Breast epithelium (tissue), 4 donors: ENCODE measurements at regions not wholly inside any gene's neighbourhood (a gene's known extent, or its start where the extent isn't known, plus 50 kb on each side); places are given as distances from the start of the nearest gene placed in this dataset.

ENCODE experiments used
- DNase-seq, 2 donors: peaks; one replicate each; pipeline ENCODE4 v3.0.0-alpha.2; 2019; ENCODE audit warnings: low spot score in 2 of 2
- H3K27ac ChIP-seq, 2 donors: fragments of 200-600 bp; sonication (generic) in 1 of 2; one replicate each; pipeline ENCODE4 v1.5.1; 2016 to 2019; ENCODE audit warnings: mild to moderate bottlenecking in 1 of 2
- H3K27me3 ChIP-seq, 2 donors: fragments of 200-600 bp; sonication (generic) in 1 of 2; one replicate each; pipeline versions ENCODE4 v1.5.1 to v1.6.0; 2017 to 2019; ENCODE audit warnings: control low read depth in 1 of 2, mild to moderate bottlenecking in 1 of 2
- H3K36me3 ChIP-seq: fragments of 200-600 bp; one replicate; pipeline ENCODE4 v1.5.1; 2019
- H3K4me1 ChIP-seq, 2 donors: fragments of 200-600 bp; sonication (generic); one replicate each; pipeline ENCODE4 v1.5.1; 2016 to 2019; ENCODE audit warnings: control low read depth in 1 of 2
- H3K4me3 ChIP-seq, 3 donors: fragments of 200-600 bp; sonication (generic); 1 replicate in 2 of 3; 2 replicates in 1 of 3; pipeline ENCODE4 v1.5.1; 2016 to 2019; ENCODE audit warnings: mild to moderate bottlenecking in 3 of 3, moderate library complexity in 2 of 3
- H3K9me3 ChIP-seq, 2 donors: fragments of 200-600 bp; sonication (generic) in 1 of 2; one replicate each; pipeline ENCODE4 v1.5.1; 2016 to 2019; ENCODE audit warnings: control low read depth in 1 of 2
- POLR2A ChIP-seq: fragments of 450-650 bp; IDR thresholded peaks from one replicate; pipeline ENCODE4 v1.6.1; 2016; ENCODE audit warnings: antibody characterized with exemption, mild to moderate bottlenecking, moderate library complexity
- POLR2AphosphoS5 ChIP-seq, 3 donors: sonication (generic); formaldehyde crosslinking; IDR thresholded peaks; one replicate each; pipeline ENCODE4 v1.6.1; 2017; ENCODE audit warnings: antibody characterized with exemption in 3 of 3
- intact Hi-C: fragments of 100-400 bp; cut with DNase I; formaldehyde crosslinking; loops from one replicate; pipeline ENCODE4 v1.15.1; 2023; ENCODE audit warnings: low total_unique reads
- TF ChIP-seq, protein P1 (sequence below), 3 donors: fragments of 450-650 bp; IDR thresholded peaks; one replicate each; pipeline ENCODE4 v1.5.1; 2016 to 2017; ENCODE audit warnings: antibody characterized with exemption in 3 of 3, mild to moderate bottlenecking in 3 of 3, moderate library complexity in 3 of 3

DNA sequence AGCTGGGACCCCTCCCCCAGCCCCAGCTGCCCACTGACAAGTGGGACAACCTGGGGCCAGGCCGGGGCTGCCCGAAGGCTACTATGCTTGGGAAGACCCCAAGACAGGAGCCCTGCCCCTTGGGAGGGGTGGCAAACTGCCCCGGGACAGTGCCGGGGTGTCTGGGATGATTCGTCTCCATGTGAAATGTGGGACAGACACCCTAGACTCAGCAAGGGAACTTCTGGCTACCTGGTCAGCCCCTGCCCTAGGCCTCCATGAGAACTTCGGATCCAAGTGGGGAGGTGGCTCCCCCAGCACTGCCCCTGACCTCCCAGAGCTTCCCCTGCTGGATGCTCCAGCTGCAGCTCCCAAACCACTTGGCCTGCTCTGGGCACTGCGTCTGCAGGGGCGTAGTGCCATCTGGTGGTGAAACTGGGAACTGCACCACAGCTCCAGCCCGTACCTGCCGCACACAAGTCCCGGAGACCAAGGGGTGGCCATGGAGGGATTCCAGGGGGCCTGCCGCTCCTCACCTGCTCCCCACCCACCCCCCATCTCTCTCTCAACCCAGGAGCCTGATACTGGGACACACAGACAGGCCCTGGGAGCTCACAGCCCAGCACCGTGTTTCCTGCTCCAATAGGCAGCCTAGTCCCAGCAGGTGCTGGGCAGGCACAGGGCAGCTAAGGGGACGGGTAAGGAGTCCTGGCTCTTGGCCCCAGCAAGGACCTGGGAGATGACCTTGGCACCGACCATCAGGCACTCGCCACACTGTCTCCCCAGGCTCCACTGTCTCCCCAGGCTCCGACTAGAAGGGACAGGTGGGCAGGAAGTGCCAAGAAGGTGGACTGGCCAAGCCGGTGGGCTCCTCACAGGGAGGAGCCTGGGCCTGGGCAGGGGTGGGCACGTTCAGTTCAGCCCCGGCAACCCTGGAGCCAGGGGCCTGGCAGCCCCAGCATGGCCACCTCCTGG lies 194.1 kb downstream of the IGLL1 start:
- DNase-seq: peak; percentile 73 to 87
- intact Hi-C loops: no loop called here
- Histone ChIP-seq H3K27me3 (no peaks in the 10 kb centered on the region), H3K36me3 (no peaks in the 10 kb centered on the region), H3K4me1 (no peaks in the 10 kb centered on the region), H3K27ac (no peak overlapping the region), H3K4me3 (no peak overlapping the region), H3K9me3 (no peaks in the 10 kb centered on the region)
- TF ChIP-seq, protein P1, sequence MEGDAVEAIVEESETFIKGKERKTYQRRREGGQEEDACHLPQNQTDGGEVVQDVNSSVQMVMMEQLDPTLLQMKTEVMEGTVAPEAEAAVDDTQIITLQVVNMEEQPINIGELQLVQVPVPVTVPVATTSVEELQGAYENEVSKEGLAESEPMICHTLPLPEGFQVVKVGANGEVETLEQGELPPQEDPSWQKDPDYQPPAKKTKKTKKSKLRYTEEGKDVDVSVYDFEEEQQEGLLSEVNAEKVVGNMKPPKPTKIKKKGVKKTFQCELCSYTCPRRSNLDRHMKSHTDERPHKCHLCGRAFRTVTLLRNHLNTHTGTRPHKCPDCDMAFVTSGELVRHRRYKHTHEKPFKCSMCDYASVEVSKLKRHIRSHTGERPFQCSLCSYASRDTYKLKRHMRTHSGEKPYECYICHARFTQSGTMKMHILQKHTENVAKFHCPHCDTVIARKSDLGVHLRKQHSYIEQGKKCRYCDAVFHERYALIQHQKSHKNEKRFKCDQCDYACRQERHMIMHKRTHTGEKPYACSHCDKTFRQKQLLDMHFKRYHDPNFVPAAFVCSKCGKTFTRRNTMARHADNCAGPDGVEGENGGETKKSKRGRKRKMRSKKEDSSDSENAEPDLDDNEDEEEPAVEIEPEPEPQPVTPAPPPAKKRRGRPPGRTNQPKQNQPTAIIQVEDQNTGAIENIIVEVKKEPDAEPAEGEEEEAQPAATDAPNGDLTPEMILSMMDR (IDR thresholded peaks at IDR 0.05): peak; percentile 95 to 99 (median 98)
- no peak for TF ChIP-seq POLR2AphosphoS5 (IDR thresholded peaks at IDR 0.05)

DNA sequence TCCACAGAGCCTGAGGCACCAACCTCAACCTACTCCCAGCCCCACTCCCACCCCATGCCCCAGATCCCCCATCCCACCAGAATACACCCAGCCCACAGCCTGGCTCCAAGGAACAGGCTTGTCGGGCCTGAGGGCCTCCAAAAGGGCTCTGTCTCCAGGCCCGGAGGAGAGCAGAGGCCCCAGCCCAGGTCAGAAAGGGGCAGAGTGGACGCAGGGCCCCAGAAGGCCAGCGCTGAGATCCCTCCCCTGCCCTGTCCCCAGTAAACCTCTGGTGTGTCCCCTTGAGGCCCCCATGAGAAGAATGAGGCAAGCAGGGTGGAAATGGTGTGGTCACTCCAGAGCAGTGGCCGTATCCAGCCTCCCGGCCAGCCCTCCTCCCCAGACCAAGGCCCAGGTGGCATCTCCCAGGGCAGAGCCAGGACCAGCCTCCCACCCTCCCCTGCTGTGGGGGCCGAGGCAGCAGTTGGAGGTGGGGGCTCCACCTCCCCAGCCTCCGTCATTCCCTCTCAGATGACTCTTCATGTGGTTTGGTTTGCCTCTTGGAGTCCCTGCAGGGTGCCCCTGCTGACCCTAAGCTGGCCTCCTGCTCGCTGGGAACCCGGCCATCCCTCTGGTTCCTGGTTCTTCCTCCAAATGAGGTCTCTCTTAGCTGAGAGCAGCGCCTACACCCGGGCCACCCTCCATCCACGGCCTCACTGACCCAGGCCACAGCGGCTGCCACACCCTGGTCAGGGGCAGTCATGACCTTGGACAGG lies 195.0 kb downstream of the IGLL1 start:
- Histone ChIP-seq H3K36me3 (no peaks in the 10 kb centered on the region), H3K27me3 (no peaks in the 10 kb centered on the region), H3K4me3 (no peak overlapping the region), H3K4me1 (no peaks in the 10 kb centered on the region), H3K27ac (no peak overlapping the region), H3K9me3 (no peaks in the 10 kb centered on the region)
- TF ChIP-seq, protein P1 (IDR thresholded peaks at IDR 0.05): no peak
- TF ChIP-seq POLR2AphosphoS5 (IDR thresholded peaks at IDR 0.05) (no peak), POLR2A (no peak)
- no peak for DNase-seq
- intact Hi-C loops: no loop called here

GRCh38 chr22:23384431-23384830 lies 195.7 kb downstream of the IGLL1 start:
- no peak overlapping the region for H3K4me3 ChIP-seq
- no peaks in the 10 kb centered on the region for H3K27me3 ChIP-seq
- no peaks in the 10 kb centered on the region for H3K36me3 ChIP-seq
- DNase-seq: no peak
- no peak overlapping the region for H3K27ac ChIP-seq
- intact Hi-C loops: no loop called here
- H3K4me1 ChIP-seq: no peaks in the 10 kb centered on the region
- no peaks in the 10 kb centered on the region for H3K9me3 ChIP-seq
- no peak for TF ChIP-seq POLR2A
- TF ChIP-seq POLR2AphosphoS5 (IDR thresholded peaks at IDR 0.05): no peak
- TF ChIP-seq, protein P1 (IDR thresholded peaks at IDR 0.05): no peak

GRCh38 chr22:23383491-23384361 lies 196.4 kb downstream of the IGLL1 start:
- H3K4me3 ChIP-seq: no peak overlapping the region
- H3K36me3 ChIP-seq: no peaks in the 10 kb centered on the region
- no peak for DNase-seq
- TF ChIP-seq, protein P1 (IDR thresholded peaks at IDR 0.05): no peak
- TF ChIP-seq POLR2AphosphoS5 (IDR thresholded peaks at IDR 0.05) (no peak), POLR2A (no peak)
- H3K4me1 ChIP-seq: no peaks in the 10 kb centered on the region
- no peaks in the 10 kb centered on the region for H3K27me3 ChIP-seq
- no peaks in the 10 kb centered on the region for H3K9me3 ChIP-seq
- intact Hi-C loops: no loop called here
- no peak overlapping the region for H3K27ac ChIP-seq
